GM12872 (cell line): ENCODE measurements at regions not wholly inside any gene's neighbourhood (a gene's known extent, or its start where the extent isn't known, plus 50 kb on each side); places are given as distances from the start of the nearest gene placed in this dataset.

Experiments used
- TF ChIP-seq, protein P1 (sequence below): IDR thresholded peaks from 3 replicates; pipeline ENCODE4 v1.5.1; 2011; ENCODE audit warnings: low read depth, mild to moderate bottlenecking, low read length, moderate library complexity; ENCODE audit not compliant: insufficient read depth

DNA sequence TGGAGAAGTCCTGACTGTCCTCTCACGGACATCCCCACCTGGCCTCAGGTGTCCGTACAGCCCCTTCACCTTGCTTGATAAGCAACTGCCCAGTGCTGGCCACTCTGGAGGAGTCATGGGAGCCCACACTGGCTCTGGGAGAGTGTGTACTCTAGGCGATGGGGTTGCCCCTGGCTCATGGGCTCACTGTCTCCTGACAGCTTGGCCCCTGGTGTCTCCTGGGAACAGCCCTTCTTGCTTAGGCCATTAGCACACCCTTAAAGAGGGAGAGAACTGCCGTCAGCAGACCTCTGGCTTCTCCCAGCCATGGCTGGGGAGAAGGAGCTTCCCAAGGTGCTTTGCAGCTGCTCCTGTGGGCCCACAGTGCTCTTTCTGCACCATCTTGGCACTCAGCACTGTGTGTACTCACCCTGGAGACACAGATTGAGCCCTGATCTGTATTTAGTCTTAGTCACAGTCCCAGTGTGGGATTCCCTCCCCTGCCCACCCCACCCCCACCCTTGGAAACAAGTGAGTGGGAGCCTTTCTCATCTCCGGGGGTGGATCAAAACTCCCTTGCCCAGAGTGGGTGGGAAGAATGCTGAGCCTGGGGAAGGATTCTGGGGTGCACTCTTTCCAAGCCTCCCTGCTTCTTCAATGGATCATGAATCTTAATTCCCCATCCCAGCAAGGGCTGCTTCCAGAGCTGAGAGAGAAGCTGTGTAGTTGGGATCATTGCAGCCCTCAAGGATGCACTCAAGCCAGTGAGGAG lies 83.5 kb upstream of the ADPGK start:
- TF ChIP-seq, protein P1, sequence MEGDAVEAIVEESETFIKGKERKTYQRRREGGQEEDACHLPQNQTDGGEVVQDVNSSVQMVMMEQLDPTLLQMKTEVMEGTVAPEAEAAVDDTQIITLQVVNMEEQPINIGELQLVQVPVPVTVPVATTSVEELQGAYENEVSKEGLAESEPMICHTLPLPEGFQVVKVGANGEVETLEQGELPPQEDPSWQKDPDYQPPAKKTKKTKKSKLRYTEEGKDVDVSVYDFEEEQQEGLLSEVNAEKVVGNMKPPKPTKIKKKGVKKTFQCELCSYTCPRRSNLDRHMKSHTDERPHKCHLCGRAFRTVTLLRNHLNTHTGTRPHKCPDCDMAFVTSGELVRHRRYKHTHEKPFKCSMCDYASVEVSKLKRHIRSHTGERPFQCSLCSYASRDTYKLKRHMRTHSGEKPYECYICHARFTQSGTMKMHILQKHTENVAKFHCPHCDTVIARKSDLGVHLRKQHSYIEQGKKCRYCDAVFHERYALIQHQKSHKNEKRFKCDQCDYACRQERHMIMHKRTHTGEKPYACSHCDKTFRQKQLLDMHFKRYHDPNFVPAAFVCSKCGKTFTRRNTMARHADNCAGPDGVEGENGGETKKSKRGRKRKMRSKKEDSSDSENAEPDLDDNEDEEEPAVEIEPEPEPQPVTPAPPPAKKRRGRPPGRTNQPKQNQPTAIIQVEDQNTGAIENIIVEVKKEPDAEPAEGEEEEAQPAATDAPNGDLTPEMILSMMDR, result no peak

- TF ChIP-seq, protein P1, result no peak
Measured at GRCh38 chr15:72866182-72866581, 82.6 kb upstream of the ADPGK start.

DNA sequence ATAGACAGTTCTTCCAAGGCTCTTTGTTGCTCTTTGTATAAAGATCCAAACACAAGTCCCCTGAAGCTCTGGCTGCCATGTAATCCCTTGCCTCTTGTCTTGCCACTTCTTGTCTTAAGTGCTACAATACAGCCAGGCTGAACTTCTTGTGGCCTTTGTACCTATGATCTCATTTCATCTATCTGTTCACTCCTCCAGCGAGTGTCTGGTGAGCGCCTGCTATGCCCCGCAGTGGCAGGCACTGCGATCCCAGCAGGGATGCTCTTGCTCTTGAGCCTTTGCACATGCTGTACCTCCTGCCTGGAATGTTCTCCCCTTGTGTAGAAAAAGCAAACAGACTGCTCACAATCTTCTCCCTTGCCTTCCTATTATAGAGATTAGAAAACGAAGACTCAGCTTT lies 81.9 kb upstream of the ADPGK start:
- TF ChIP-seq, protein P1, result no peak

DNA sequence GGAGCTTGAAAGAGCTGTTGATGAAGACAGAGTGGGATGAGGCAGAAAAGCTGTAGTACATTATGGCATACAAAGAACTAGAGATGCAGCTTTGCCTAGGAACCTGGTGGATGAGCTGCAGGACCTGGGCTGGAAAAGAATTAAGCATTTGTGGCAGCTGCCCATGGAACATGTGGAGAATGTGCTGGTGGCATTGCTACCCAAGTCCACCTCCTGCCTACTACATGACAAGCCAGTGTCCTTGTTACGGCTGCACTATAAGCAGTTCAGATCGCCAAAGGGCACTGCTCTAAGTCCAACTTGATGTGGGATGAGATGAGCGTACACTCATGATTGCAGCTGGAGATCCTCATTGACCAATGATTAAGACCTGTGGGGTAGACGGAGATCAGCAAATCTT lies 81.1 kb upstream of the ADPGK start:
- TF ChIP-seq, protein P1, result no peak

GRCh38 chr15:72861354-72861910 lies 77.9 kb upstream of the ADPGK start:
- TF ChIP-seq, protein P1, result no peak

GRCh38 chr15:72859757-72860145 lies 76.2 kb upstream of the ADPGK start:
- TF ChIP-seq, protein P1, result no peak

DNA sequence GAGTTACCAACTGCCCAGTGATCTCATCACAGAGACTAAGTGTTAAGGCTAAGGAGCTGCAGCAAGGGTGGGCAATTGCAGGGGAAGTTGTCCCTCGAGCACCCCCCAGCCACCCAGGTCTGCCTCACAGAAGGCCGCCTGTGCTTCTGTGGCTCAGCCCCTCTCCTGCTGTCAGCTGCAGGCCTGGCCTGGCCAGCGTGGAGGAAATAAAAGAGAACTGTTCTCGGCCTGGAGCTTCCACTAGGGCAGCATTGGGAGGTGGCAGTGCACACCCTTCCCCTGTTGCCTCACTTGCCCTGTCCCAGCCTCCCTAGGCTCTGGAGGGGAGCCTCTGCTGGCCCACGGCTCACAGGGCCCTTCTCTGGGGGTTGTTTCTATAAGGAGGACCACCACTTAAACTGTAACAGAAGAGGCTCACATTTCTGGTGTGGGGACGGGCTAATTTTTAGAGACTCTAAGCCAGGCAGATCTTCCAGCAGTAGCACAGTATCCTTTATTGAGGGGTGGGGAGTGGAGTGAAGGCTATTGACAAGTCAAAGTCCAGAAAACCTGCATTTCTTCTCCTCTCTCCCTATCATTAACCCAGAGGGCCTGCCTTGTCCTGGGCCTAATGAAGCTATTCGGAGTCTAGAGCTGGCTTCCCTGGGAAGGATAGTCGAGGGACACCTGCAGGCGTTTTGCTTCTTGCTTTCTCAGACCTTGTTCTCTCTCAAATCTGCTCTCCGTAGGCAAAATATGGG lies 75.6 kb upstream of the ADPGK start:
- TF ChIP-seq, protein P1, result no peak
